Stimulated activated memory B cell treated with anti-CD40 and anti-IgM and Interleukin-4, amounts not matched to agents 10 μg/mL and 1 μg/mL and 100 μg/mL, for 72 hours (primary cell): ENCODE measurements at regions not wholly inside any gene's neighbourhood (a gene's known extent, or its start where the extent isn't known, plus 50 kb on each side); places are given as distances from the start of the nearest gene placed in this dataset.
A peak's percentile ranks its signal among the peaks of the same experiment; 100 is the strongest.
"Not testable (repeated sequence)": the region's sequence is repeated elsewhere in the genome, so short reads cannot be mapped to it uniquely, and the experiment has no call there.

ENCODE experiments used
- ATAC-seq: fragments of 150-1000 bp; cut with Tn5 transposase; 2 replicates; pipeline ENCODE4 v1.10.0; 2021
- H3K27ac Mint-ChIP-seq: one replicate; pipeline ENCODE4 v1.8.0; 2022; ENCODE audit warnings: mild to moderate bottlenecking, mixed read lengths
- H3K27me3 Mint-ChIP-seq: one replicate; pipeline ENCODE4 v1.8.0; 2022; ENCODE audit warnings: mixed read lengths
- H3K36me3 Mint-ChIP-seq: one replicate; pipeline ENCODE4 v1.8.0; 2022; ENCODE audit warnings: mixed read lengths
- H3K4me1 Mint-ChIP-seq: one replicate; pipeline ENCODE4 v1.8.0; 2022; ENCODE audit warnings: mixed read lengths
- H3K4me3 Mint-ChIP-seq: one replicate; pipeline ENCODE4 v1.8.0; 2022; ENCODE audit warnings: mild to moderate bottlenecking, moderate library complexity, mixed read lengths
- H3K9me3 Mint-ChIP-seq: one replicate; pipeline ENCODE4 v1.8.0; 2022; ENCODE audit warnings: mixed read lengths

GRCh38 chr2:95730813-95731212 lies 139.0 kb downstream of the TRIM43 start:
- Mint-ChIP-seq H3K4me1 (peaks cover 4% of the 10 kb centered on the region), H3K36me3 (no peaks in the 10 kb centered on the region), H3K27me3 (peaks cover 32% of the 10 kb centered on the region), H3K9me3 (no peaks in the 10 kb centered on the region), H3K4me3 (no peak overlapping the region), H3K27ac (no peak overlapping the region)
- no peak for ATAC-seq

- Mint-ChIP-seq H3K4me1 (peaks cover 4% of the 10 kb centered on the region), H3K27me3 (peaks cover 38% of the 10 kb centered on the region), H3K4me3 (no peak overlapping the region), H3K9me3 (no peaks in the 10 kb centered on the region), H3K27ac (no peak overlapping the region), H3K36me3 (no peaks in the 10 kb centered on the region)
- peak; percentile 53 for ATAC-seq
Observed at GRCh38 chr2:95734976-95735890, 143.4 kb downstream of the TRIM43 start.

GRCh38 chr2:95738301-95738700 lies 146.5 kb downstream of the TRIM43 start:
- no peak for ATAC-seq
- Mint-ChIP-seq H3K27me3 (peaks cover 41% of the 10 kb centered on the region), H3K4me1 (peaks cover 4% of the 10 kb centered on the region), H3K36me3 (no peaks in the 10 kb centered on the region), H3K9me3 (no peaks in the 10 kb centered on the region), H3K27ac (no peak overlapping the region), H3K4me3 (no peak overlapping the region)

- H3K27me3 Mint-ChIP-seq: peaks cover 10% of the 10 kb centered on the region
- not testable (repeated sequence) for H3K27ac Mint-ChIP-seq, H3K4me1 Mint-ChIP-seq, H3K4me3 Mint-ChIP-seq, H3K36me3 Mint-ChIP-seq, H3K9me3 Mint-ChIP-seq
- peak; percentile 5 for ATAC-seq
Observed at GRCh38 chr2:95752126-95752525, 160.3 kb downstream of the TRIM43 start.

- ATAC-seq, H3K27ac Mint-ChIP-seq, H3K4me3 Mint-ChIP-seq, H3K9me3 Mint-ChIP-seq, H3K36me3 Mint-ChIP-seq, H3K4me1 Mint-ChIP-seq: not testable (repeated sequence)
- H3K27me3 Mint-ChIP-seq: peaks cover 10% of the 10 kb centered on the region
Observed at GRCh38 chr2:95753812-95754211, 162.0 kb downstream of the TRIM43 start.

GRCh38 chr2:95754213-95754612 lies 162.4 kb downstream of the TRIM43 start:
- H3K4me1 Mint-ChIP-seq, ATAC-seq, H3K9me3 Mint-ChIP-seq, H3K4me3 Mint-ChIP-seq, H3K27ac Mint-ChIP-seq, H3K36me3 Mint-ChIP-seq: not testable (repeated sequence)
- peaks cover 10% of the 10 kb centered on the region for H3K27me3 Mint-ChIP-seq

- not testable (repeated sequence) for H3K4me1 Mint-ChIP-seq, H3K27ac Mint-ChIP-seq, H3K36me3 Mint-ChIP-seq, H3K4me3 Mint-ChIP-seq, H3K9me3 Mint-ChIP-seq, ATAC-seq
- peaks cover 10% of the 10 kb centered on the region for H3K27me3 Mint-ChIP-seq
Observed at GRCh38 chr2:95754819-95755563, 163.2 kb downstream of the TRIM43 start.

- peaks cover 10% of the 10 kb centered on the region for H3K27me3 Mint-ChIP-seq
- H3K36me3 Mint-ChIP-seq, H3K27ac Mint-ChIP-seq, ATAC-seq, H3K9me3 Mint-ChIP-seq, H3K4me3 Mint-ChIP-seq, H3K4me1 Mint-ChIP-seq: not testable (repeated sequence)
Observed at GRCh38 chr2:95755956-95756669, 164.3 kb downstream of the TRIM43 start.

- ATAC-seq: no peak
- H3K9me3 Mint-ChIP-seq: no peaks in the 10 kb centered on the region
Observed at GRCh38 chr2:95757988-95758387, 166.2 kb downstream of the TRIM43 start.

GRCh38 chr2:95759481-95760246 lies 167.9 kb downstream of the TRIM43 start:
- Mint-ChIP-seq H3K27me3 (peaks cover 5% of the 10 kb centered on the region), H3K27ac (no peak overlapping the region), H3K9me3 (no peaks in the 10 kb centered on the region), H3K4me3 (no peak overlapping the region), H3K36me3 (no peaks in the 10 kb centered on the region), H3K4me1 (no peaks in the 10 kb centered on the region)
- ATAC-seq: no peak

More at GRCh38 chr2:95757988-95758387, 166.2 kb downstream of the TRIM43 start:
- Mint-ChIP-seq H3K27ac (no peak overlapping the region), H3K36me3 (no peaks in the 10 kb centered on the region), H3K27me3 (peaks cover 10% of the 10 kb centered on the region), H3K4me1 (no peaks in the 10 kb centered on the region), H3K4me3 (no peak overlapping the region)

- Mint-ChIP-seq H3K4me3 (no peak overlapping the region), H3K9me3 (no peaks in the 10 kb centered on the region), H3K4me1 (no peaks in the 10 kb centered on the region)
Observed at GRCh38 chr2:95760806-95761525, 169.2 kb downstream of the TRIM43 start.

GRCh38 chr2:95761556-95761955 lies 169.8 kb downstream of the TRIM43 start:
- H3K27me3 Mint-ChIP-seq: no peaks in the 10 kb centered on the region

More at GRCh38 chr2:95760806-95761525, 169.2 kb downstream of the TRIM43 start:
- no peak overlapping the region for H3K27ac Mint-ChIP-seq
- H3K36me3 Mint-ChIP-seq: no peaks in the 10 kb centered on the region
- H3K27me3 Mint-ChIP-seq: no peaks in the 10 kb centered on the region
- ATAC-seq: no peak

GRCh38 chr2:95762023-95763021 lies 170.5 kb downstream of the TRIM43 start:
- not testable (repeated sequence) for H3K36me3 Mint-ChIP-seq, H3K4me3 Mint-ChIP-seq, ATAC-seq, H3K4me1 Mint-ChIP-seq, H3K9me3 Mint-ChIP-seq, H3K27ac Mint-ChIP-seq, H3K27me3 Mint-ChIP-seq

More at GRCh38 chr2:95761556-95761955, 169.8 kb downstream of the TRIM43 start:
- Mint-ChIP-seq H3K27ac (no peak overlapping the region), H3K36me3 (no peaks in the 10 kb centered on the region), H3K4me1 (no peaks in the 10 kb centered on the region), H3K4me3 (no peak overlapping the region), H3K9me3 (no peaks in the 10 kb centered on the region)
- ATAC-seq: no peak
